HG03045 (cell line): ENCODE measurements at regions not wholly inside any gene's neighbourhood (a gene's known extent, or its start where the extent isn't known, plus 50 kb on each side); places are given as distances from the start of the nearest gene placed in this dataset.
A peak's percentile ranks its signal among the peaks of the same experiment; 100 is the strongest.
"Not testable (repeated sequence)": the region's sequence is repeated elsewhere in the genome, so short reads cannot be mapped to it uniquely, and the experiment has no call there.

Experiments used
- ATAC-seq: cut with Tn5 transposase; IDR thresholded peaks from one replicate; pipeline ENCODE4 v1.9.1; 2021; ENCODE audit warnings: mild to moderate bottlenecking, moderate library complexity; ENCODE audit not compliant: unreplicated experiment

GRCh38 chr3:177795216-177795615 lies 597.9 kb upstream of the TBL1XR1 start:
- no peak for ATAC-seq

GRCh38 chr3:177795859-177796258 lies 598.6 kb upstream of the TBL1XR1 start:
- no peak for ATAC-seq

- ATAC-seq: not testable (repeated sequence)
Measured at GRCh38 chr3:177800147-177800546, 602.9 kb upstream of the TBL1XR1 start.

GRCh38 chr3:177800561-177800960 lies 603.3 kb upstream of the TBL1XR1 start:
- ATAC-seq: no peak

GRCh38 chr3:177802151-177802900 lies 605.0 kb upstream of the TBL1XR1 start:
- no peak for ATAC-seq

GRCh38 chr3:177803500-177803899 lies 606.2 kb upstream of the TBL1XR1 start:
- no peak for ATAC-seq

GRCh38 chr3:177804032-177804431 lies 606.8 kb upstream of the TBL1XR1 start:
- no peak for ATAC-seq

GRCh38 chr3:177804646-177805045 lies 607.4 kb upstream of the TBL1XR1 start:
- no peak for ATAC-seq

- ATAC-seq: no peak
Measured at GRCh38 chr3:177807150-177807875, 610.0 kb upstream of the TBL1XR1 start.

- not testable (repeated sequence) for ATAC-seq
Measured at GRCh38 chr3:177808928-177809478, 611.7 kb upstream of the TBL1XR1 start.

- ATAC-seq: no peak
Measured at GRCh38 chr3:177810162-177810623, 612.9 kb upstream of the TBL1XR1 start.

- ATAC-seq: no peak
Measured at GRCh38 chr3:177811112-177811511, 613.8 kb upstream of the TBL1XR1 start.

GRCh38 chr3:177811835-177812234 lies 614.6 kb upstream of the TBL1XR1 start:
- ATAC-seq: no peak

GRCh38 chr3:177812492-177812891 lies 615.2 kb upstream of the TBL1XR1 start:
- ATAC-seq: no peak

- no peak for ATAC-seq
Measured at GRCh38 chr3:177813322-177813721, 616.0 kb upstream of the TBL1XR1 start.

GRCh38 chr3:177816667-177817208 lies 619.5 kb upstream of the TBL1XR1 start:
- no peak for ATAC-seq

- no peak for ATAC-seq
Measured at GRCh38 chr3:177817751-177818150, 620.5 kb upstream of the TBL1XR1 start.

GRCh38 chr3:177818712-177819240 lies 621.5 kb upstream of the TBL1XR1 start:
- ATAC-seq: no peak

- ATAC-seq: peak; percentile 61
Measured at GRCh38 chr3:177820683-177821316, 623.5 kb upstream of the TBL1XR1 start.

- ATAC-seq: no peak
Measured at GRCh38 chr3:177822681-177823096, 625.4 kb upstream of the TBL1XR1 start.

- no peak for ATAC-seq
Measured at GRCh38 chr3:177823701-177824189, 626.5 kb upstream of the TBL1XR1 start.
